ENCODE measurements at regions not wholly inside any gene's neighbourhood (a gene's known extent, or its start where the extent isn't known, plus 50 kb on each side); places are given as distances from the start of the nearest gene placed in this dataset.

DNA sequence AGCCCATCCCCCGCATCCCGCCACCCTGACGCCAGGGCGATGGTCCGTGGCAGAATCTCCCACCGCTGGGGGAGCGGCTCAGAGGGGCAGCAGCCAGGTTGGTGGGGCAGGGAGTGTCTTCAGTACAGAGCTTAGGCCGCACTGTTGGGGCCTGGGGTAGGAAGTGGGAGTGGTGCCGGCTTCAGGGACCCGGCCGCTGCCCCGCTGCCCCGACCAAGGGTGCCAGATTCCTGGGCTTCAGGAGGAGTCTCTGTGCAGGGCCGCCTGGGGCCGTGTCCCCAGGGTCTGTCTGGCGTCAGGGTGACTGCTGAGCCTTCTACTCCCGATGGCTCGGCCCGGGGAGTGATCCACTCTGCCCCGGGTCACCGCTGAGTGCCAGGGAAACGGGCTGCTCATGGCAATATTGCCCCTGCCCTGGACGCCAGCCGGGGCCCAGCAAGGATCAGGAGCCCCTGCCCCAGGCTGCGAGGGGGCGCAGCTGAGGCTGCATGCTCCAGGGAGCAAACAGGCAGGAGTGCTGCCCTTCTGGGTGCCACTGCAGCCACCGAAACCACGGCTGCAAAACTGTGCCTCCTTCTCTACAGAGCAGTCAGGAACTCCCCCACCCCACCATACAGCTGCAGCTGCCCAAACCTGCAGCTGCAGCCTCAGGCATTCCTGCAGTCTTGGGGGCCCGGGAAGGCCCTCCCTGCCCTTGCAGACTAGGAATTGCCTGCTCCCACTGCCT is 1206.1 kb downstream of the ARAP2 start:
- DNase-seq (ENCODE audit: low spot score) = no peak
- intact Hi-C loops (cut with DNase I) = no loop called here

DNA sequence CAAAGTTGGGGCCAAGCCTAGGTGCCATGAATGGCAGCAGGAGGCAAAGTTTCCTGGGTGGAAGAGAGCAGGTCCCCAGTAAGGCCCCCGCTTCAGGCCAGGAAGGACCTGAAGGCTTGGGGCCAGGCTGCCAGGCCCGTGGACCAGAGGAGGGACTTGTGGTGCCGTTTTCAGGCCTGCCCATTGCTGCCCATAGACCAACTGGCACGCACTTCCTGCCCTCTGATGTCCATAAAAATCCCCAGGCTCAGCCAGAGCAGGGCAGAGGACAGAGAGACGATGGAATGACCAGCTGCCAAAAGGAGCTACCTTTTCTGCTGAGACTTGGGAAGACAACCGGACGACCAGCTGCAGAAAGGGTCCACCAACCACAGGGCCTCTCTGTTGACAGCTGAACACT is 1205.5 kb downstream of the ARAP2 start:
- intact Hi-C loops (cut with DNase I) = no loop called here
- DNase-seq (ENCODE audit: low spot score) = no peak

DNA sequence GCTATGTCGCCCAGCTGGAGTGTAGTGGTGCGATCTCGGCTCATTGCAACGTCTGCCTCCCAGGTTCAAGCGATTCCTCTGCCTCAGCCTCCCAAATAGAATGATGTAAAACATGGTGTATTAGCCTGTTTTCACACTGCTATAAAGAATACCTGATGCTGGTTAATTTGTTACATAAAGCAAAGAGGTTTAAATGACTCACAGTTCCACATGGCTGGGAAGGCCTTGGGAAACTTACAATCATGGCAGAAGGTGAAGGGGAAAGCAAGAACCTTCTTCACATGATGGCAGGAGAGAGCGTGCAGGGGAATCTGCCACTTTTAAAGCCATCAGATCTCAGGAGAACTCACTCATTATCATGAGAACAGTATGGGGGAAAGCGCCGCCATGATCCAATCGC is 1191.8 kb downstream of the ARAP2 start:
- DNase-seq (ENCODE audit: low spot score) = no peak
- intact Hi-C loops (cut with DNase I) = no loop called here

DNA sequence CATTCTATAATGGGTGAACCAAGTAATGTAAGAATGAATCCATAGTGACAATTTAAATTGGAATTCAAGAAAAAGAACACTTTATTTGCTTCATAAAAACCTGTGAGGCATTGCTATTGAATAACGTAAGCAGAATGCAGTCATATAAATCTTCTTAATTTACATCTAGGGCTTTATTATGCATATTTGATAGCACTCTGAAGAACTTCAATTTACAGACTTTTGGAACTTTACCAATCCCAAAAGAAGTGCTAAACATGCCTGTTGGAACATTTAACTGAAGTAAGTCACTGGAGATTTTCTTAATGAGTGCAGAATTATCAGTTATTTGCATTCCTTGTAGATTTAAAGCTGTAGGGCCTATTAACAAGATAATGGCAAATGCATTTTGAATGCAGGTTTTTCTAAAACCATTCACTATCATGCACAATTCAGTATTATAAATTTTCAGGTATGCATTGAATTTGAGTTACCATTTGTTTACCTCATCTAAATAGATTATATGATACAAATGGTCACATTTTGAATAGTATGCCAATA is 1181.2 kb downstream of the ARAP2 start:
- intact Hi-C loops (cut with DNase I) = no loop called here
- DNase-seq (ENCODE audit: low spot score) = no peak

DNA sequence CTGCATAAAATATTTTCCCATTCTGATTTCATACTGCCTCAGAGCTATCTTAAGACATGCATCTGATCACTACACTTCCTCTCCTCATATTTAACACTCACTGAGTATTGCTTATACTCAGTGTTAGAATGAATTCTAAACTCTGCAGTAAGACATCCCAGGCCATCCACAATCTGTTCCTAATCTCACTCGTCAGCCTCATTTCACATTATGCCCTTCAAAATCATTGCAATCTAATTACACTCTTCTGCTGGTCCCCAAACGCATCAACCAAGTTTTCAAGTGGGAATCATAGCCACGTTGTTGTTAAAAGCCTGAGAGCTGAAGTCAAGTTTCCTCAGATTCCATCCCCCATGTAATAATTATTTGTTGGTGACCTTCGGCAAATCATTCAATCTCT is 1177.9 kb downstream of the ARAP2 start:
- no peak for DNase-seq (ENCODE audit: low spot score)
- intact Hi-C loops (cut with DNase I) = no loop called here

DNA sequence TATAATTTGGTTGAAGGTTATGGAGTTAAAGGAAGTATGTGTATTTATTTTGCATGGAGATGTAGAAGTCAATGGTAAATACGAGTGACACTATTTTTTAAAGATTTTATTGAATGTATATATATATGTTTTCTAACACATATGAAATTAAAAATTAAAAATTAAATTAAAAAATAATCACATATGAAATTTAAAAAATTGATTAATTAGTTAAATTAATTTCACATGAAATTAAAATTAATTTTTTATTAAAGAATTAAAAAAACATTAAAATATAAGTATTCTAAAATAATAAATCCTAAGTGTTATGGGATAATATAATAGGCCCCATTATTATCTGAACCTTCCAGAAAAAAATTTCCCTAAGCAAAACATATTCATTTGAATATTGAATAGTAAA is 1163.5 kb downstream of the ARAP2 start:
- no peak for DNase-seq (ENCODE audit: low spot score)
- intact Hi-C loops (cut with DNase I) = loop anchor here in 1 of 2 donors (10.0 kb wide), 1 partner anchor 1806 kb away; no protein-coding TSS in a partner anchor

DNA sequence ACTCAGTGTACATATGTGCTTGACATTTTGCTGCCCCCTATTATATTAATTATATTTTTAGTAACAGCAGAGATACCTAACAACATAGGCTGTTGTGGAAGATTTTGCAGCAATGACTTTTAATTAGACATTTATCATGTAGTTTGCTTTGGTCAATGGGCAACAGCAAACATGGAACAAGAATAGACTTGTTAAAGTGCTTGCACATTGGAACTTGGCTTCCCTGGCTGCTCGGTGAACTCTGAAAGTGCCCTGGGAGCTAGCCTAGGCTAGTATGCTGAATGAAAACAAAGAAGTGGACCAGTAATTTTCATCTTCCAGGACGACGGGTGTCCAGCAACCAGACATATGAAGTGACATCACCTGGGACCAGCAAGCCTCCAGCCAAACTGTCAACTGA is 1157.1 kb downstream of the ARAP2 start:
- intact Hi-C loops (cut with DNase I) = loop anchor here in 1 of 2 donors (10.0 kb wide), 1 partner anchor 1812 kb away; no protein-coding TSS in a partner anchor
- DNase-seq (ENCODE audit: low spot score) = no peak

DNA sequence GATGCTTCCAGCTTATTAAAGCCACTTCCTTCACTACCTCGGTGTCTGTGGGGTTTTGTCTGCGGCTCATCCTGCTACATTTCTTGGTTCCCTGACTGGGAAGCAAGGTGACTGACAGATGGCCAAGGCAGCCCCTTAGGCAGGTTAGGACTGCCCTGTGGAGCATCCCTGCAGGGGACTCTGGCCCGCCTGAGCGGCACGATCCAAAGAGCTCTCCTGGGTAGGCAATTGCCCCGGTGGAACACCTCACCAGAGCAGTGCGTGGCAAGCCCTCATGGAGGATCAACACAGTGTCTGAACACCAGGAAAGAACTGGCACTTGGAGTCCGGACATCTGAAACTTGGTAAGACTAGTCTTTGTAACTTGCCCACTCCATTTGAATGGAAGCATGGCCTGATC is 1143.4 kb downstream of the ARAP2 start:
- no peak for DNase-seq (ENCODE audit: low spot score)
- intact Hi-C loops (cut with DNase I) = no loop called here

DNA sequence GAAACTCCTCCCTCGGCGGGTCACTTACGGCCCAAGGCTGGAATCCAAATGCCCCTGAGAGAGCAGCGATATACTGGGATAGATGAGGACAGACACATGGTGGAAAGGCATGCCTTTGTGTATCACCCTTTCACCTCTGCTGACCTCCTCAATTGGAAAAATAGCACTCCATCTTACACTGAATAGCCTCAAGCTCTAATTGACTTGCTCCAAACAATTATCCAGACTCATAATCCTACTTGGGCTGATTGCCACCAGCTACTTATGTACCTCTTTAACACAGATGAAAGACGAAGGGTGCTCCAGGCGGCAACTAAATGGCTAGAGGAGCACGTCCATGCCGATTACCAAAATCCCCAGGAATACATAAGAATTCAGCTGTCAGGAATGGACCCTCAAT is 1142.2 kb downstream of the ARAP2 start:
- DNase-seq (ENCODE audit: low spot score) = no peak
- intact Hi-C loops (cut with DNase I) = no loop called here

DNA sequence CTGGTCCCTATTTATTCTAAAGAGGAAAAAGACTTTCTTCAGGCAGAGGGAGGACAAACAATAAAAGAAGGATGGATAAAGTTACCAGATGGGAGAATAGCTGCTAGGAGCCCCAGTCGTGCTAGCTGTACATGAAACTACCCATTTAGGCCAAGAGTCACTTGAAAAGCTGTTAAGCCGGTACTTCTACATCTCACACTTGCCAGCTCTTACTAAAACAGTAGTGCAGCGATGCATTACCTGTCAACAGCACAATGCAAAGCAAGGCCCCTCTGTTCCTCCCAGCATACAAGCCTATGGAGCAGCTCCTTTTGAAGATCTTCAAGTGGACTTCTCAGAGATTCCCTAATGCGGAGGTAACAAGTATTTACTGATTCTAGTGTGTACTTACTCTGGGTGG is 1138.8 kb downstream of the ARAP2 start:
- DNase-seq (ENCODE audit: low spot score) = no peak
- intact Hi-C loops (cut with DNase I) = no loop called here

DNA sequence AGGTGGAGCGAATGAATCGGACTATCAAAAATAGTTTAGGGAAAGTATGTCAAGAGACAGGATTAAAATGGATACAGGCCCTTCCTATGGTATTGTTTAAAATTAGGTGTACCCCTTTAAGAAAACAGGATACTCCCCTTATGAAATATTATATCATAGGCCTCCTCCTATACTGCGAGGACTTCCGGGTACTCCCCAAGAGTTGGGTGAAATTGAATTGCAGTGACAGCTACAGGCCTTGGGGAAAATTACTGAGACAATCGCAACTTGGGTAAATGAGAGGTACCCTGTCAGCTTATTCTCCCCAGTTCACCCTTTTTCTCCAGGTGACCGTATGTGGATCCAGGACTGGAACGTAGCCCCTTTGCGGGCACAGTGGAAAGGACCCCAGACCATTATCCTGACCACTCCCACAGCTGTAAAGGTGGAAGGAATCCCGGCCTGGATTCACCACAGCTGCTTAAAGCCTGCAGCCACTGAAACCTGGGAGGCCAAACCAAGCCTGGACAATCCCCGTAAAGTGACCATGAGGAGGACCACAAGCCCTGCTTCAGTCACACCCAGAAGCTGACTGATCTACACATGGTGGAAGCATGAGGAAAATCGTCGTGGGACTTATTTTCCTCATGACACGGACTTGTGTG is 1138.1 kb downstream of the ARAP2 start:
- intact Hi-C loops (cut with DNase I) = no loop called here
- DNase-seq (ENCODE audit: low spot score) = no peak

DNA sequence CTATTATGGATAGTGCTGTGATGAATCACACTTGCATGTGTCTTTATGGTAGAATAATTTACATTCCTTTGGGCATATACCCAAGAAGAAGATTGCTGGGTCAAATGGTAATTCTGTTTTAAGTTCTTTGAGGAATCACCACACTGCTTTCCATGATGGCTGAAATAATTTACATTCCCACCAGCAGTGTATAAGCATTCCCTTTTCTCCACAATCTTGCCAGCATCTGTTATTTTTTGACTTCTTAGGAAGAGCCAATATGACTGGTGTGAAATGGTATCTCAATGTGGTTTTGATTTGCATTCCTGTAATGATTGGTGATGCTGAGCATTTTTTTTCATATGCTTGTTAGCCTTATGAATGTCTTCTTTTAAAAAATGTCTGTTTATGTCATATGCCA is 1120.2 kb downstream of the ARAP2 start:
- DNase-seq (ENCODE audit: low spot score) = no peak
- intact Hi-C loops (cut with DNase I) = no loop called here

DNA sequence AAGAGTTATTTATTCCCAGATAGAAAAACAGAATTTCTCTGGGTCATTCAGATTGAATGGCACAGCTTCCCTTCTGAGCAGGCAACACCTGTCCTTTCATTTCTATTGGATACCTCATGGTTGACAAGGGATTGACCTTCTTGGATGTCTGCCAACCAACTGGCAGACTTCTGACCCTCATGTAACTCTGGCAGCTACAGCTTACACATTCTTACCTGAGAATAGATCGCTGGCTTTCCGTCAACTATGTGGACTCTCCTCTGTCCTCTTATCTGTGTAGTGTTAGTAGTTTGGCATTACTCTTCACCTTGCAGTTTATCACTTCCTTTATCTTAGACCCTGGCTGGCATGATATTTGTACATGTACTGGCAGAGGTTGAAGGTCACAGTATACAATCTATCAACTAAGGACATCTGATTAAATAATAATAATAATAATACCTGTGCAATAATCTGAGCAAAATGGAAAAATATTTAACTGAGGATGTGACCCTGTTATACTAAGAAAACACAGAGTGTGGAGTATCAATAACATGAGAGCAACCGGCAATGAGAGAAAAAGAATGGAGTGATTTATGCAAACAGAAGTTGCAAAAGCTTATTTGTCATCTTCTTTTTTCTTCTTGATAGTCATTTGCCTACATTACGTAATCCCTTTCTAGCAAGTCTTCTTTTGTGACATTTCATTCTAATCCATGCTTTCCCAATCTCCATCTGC is 1118.2 kb downstream of the ARAP2 start:
- no peak for DNase-seq (ENCODE audit: low spot score)
- intact Hi-C loops (cut with DNase I) = no loop called here

DNA sequence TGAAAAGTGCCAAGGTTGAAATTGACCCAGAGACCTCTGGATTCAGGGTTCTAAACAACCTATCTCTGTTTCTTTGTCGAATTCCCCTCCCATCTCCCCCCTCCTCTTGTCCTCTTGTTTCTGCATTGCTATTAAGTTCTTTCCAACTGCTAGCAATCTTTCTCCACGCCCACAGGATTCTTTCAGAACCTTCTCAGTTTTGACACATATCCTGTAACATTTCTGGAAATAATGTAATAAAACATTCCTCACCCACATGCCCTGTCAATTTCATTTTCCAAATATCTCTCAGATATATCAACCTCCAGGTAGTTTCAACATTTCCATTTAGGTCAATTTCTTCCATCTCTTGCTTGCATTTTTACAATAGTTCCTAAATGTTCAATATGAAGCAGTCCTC is 1105.9 kb downstream of the ARAP2 start:
- DNase-seq (ENCODE audit: low spot score) = no peak
- intact Hi-C loops (cut with DNase I) = no loop called here

DNA sequence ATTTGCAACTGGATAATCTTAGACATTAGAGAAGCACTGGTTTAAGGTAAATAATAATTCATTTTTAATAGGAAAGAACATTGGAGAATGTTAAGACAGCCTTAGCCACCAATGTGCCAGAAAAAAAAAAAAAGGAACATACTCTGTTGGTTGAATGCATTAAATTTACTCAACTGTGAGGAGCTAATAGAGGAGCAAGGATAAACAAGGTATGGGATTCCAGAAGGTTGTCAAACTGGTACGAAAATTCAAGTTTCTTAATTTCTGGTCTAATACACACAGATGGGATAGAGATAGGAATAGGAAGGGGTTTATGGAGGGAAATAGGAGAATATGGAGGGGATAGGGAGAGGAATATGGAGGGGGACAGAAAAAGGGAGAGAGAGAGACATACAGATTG is 1096.6 kb downstream of the ARAP2 start:
- intact Hi-C loops (cut with DNase I) = no loop called here
- no peak for DNase-seq (ENCODE audit: low spot score)

DNA sequence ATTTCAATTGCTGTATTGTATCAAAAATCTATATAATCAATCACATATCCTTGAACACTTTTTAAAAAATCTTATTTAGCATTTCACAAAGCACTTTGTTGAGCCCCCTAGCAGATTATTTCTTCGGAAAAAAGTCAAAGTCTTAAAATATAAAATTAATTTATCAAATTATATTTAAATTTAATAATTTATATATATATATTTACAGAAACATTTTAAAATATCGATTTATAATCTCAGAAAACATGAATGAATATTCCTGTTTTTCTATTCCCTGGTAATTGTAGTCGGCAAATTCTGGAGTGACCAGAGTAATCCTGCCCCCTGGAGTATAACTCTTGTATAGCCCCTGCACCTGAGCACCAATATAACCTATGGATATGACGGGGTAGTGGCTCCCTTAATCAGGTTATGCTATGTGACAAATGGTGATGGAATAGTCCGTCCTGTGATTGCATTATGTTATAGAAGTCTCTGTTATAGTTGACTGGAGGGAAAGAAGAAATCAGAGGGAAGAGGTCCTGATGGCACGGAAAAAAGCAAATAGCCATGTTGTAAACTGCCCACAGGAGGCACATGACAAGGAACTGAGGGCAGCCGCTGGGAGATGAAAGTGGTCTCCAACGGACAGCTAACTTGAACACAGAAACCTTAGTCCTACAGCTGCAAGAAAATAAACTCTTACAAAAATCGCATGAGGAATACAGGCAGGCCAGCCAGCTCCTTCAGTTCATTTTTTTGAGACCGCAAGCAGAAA is 1092.3 kb downstream of the ARAP2 start:
- DNase-seq (ENCODE audit: low spot score) = no peak
- intact Hi-C loops (cut with DNase I) = no loop called here

DNA sequence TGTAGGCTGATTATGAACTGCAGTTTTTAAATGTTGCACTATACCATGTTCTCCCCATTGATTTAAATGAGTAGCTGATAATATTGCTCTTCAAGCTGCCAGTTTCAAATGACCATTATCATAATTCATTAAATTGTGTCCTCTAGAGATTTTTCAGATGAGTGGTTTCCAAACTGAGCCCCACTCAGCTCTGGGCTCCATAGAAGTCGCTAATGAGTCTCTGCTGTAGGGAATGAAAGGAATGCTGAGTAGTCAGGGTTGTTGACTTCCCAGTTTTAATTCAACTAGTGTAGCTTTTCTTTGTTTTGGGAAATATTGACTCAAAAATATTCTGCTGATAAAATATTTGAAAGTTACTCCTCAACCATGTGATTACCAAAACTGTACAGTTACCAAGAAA is 1081.1 kb downstream of the ARAP2 start:
- intact Hi-C loops (cut with DNase I) = no loop called here
- DNase-seq (ENCODE audit: low spot score) = no peak

DNA sequence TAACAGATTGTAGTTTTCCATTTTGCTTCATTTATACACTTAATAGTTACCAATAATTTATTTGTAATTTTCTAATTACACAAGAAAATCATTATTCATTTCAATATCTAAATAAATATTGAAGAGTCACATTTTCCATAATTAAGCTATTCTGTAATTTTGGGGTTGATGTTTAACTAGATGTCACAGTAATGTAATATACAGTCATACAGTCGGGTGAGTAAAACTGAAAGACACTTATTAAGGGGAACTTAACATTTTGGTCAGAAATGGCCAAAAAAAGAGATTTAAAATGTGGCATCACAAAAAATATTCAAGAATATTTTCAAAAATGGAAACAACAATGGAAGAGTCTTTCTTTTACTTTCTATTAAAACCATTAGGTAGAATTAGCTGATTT is 1080.3 kb downstream of the ARAP2 start:
- intact Hi-C loops (cut with DNase I) = no loop called here

DNA sequence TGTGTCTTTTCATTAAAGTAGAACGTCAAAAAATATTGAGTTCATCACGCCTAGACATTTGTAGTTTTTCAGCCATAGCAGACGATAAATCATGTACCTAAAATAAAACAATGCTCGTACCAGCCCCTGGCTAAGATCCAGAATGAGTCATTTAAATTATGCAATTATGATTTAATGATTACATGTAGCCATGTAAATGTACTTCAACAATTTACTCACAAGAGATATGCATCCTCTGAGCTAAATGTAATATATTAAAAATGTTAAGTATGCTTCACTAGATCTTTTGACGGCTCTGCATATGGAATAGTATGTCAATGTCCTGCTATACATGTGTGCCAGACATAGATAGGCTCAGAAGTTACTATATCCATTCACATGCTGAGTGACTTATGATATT is 1077.8 kb downstream of the ARAP2 start:
- DNase-seq (ENCODE audit: low spot score) = no peak
- intact Hi-C loops (cut with DNase I) = no loop called here

More for the DNA sequence above, 1080.3 kb downstream of the ARAP2 start:
- DNase-seq (ENCODE audit: low spot score) = no peak

DNA sequence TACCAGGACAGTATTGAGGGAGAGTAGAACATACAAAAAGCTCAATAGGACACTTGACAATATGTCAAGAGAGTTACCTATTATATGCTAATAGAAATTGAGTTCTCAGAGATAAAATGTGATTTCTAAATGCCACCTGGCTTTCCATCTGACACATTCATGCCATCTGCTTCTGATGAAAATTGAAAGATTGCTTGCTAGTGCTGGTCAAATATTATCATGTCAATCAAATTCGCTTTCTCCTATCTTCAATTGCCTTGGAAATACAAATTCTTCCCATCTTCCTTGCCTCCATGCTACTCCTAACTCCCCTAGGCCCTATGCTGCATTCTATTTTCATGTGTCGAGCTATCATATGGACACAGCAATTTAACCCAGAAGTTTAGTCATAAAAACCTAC is 1076.9 kb downstream of the ARAP2 start:
- intact Hi-C loops (cut with DNase I) = no loop called here
- no peak for DNase-seq (ENCODE audit: low spot score)
